ENCODE measurements at regions not wholly inside any gene's neighbourhood (a gene's known extent, or its start where the extent isn't known, plus 50 kb on each side); places are given as distances from the start of the nearest gene placed in this dataset.

- no peak for TF ChIP-seq ZNF362 (tag by site-specific recombination; IDR thresholded peaks at IDR 0.05)
- TF ChIP-seq TCF7L2 (IDR thresholded peaks at IDR 0.05; ENCODE audit: borderline replicate concordance, low read depth, low read length), result no peak
- no peak for TF ChIP-seq ZNF121 (tag by site-specific recombination; IDR thresholded peaks at IDR 0.05)
- TF ChIP-seq REPIN1 (tag by site-specific recombination; IDR thresholded peaks at IDR 0.05; ENCODE audit: low read depth), result no peak
- TF ChIP-seq ZNF398 (tag by site-specific recombination; IDR thresholded peaks at IDR 0.05), result no peak
- TF ChIP-seq ZNF426 (tag by site-specific recombination; IDR thresholded peaks at IDR 0.05), result no peak
- TF ChIP-seq ZNF10 (tag by site-specific recombination; IDR thresholded peaks at IDR 0.05), result no peak
- no peak for TF ChIP-seq ZNF670 (tag by site-specific recombination; IDR thresholded peaks at IDR 0.05; ENCODE audit: low read depth)
- no peak for TF ChIP-seq ZSCAN16 (tag by site-specific recombination; IDR thresholded peaks at IDR 0.05)
- no peak for TF ChIP-seq ZNF311 (tag by site-specific recombination; IDR thresholded peaks at IDR 0.05; ENCODE audit: borderline replicate concordance)
- Histone ChIP-seq H3K4me3 (ENCODE audit: low read depth, low read length) (no peak overlapping the region), H3K36me3 (ENCODE audit: control insufficient read depth in 2 of 2, insufficient read depth in 1 of 2, low read length in 2 of 2) (no peaks in the 10 kb centered on the region), H3K27ac (ENCODE audit: extremely low read depth, low read depth, low read length) (no peak overlapping the region), H3K4me1 (ENCODE audit: control insufficient read depth, insufficient read depth, low read length) (no peaks in the 10 kb centered on the region), H3K9me3 (ENCODE audit: control insufficient read depth, insufficient read depth, low read depth, low read length) (no peaks in the 10 kb centered on the region)
- POLR2A ChIA-PET, result no interaction called here
- CTCF ChIA-PET, result interaction anchor here (1.1 kb wide), 1 partner anchor 11 kb away, joined by 5 read pairs; no protein-coding TSS in a partner anchor
These were observed 348.9 kb upstream of the SLC39A10 start for GRCh38 chr2:195308163-195308562.

GRCh38 chr2:195307751-195308150, 349.3 kb upstream of the SLC39A10 start:
- CTCF ChIA-PET, result interaction anchor here (1.1 kb wide), 1 partner anchor 12 kb away, joined by 5 read pairs; no protein-coding TSS in a partner anchor
- TF ChIP-seq HOXA7 (CRISPR knock-in tag; IDR thresholded peaks at IDR 0.05; ENCODE audit: borderline replicate concordance), result no peak
- peak; percentile 32; the same call in 1 of the 2 replicates for TF ChIP-seq GLIS1 (tag by site-specific recombination; IDR thresholded peaks at IDR 0.05)
- Histone ChIP-seq H3K9me3 (ENCODE audit: control insufficient read depth, insufficient read depth, low read depth, low read length) (no peaks in the 10 kb centered on the region), H3K36me3 (ENCODE audit: control insufficient read depth in 2 of 2, insufficient read depth in 1 of 2, low read length in 2 of 2) (no peaks in the 10 kb centered on the region), H3K4me3 (ENCODE audit: low read depth, low read length) (no peak overlapping the region), H3K27ac (ENCODE audit: extremely low read depth, low read depth, low read length) (no peak overlapping the region), H3K4me1 (ENCODE audit: control insufficient read depth, insufficient read depth, low read length) (no peaks in the 10 kb centered on the region)
- POLR2A ChIA-PET, result no interaction called here

DNA sequence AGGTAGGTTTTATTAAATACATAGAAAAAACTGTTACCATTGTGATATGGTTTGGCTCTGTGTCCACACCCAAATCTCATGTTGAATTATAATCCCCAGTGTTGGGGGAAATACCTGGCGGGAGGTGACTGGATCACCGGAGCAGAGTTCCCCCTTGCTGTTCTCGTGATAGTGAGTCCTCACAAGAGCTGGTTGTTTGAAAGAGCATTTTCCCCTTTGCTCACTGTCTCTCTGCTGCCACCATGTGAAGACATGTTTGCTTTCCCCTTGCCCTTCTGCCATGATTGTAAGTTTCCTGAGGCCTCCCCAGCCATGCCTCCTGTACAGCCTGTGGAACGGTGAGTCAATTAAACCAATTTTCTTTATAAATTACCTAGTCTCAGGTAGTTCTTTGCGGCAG, 352.7 kb upstream of the SLC39A10 start:
- CTCF ChIA-PET, result no interaction called here
- Histone ChIP-seq H3K9me3 (ENCODE audit: control insufficient read depth, insufficient read depth, low read depth, low read length) (no peaks in the 10 kb centered on the region), H3K4me1 (ENCODE audit: control insufficient read depth, insufficient read depth, low read length) (no peaks in the 10 kb centered on the region), H3K4me3 (ENCODE audit: low read depth, low read length) (no peak overlapping the region), H3K36me3 (ENCODE audit: control insufficient read depth in 2 of 2, insufficient read depth in 1 of 2, low read length in 2 of 2) (no peaks in the 10 kb centered on the region), H3K27ac (ENCODE audit: extremely low read depth, low read depth, low read length) (no peak overlapping the region)
- POLR2A ChIA-PET, result no interaction called here
- TF ChIP-seq ZBTB7A (tag by site-specific recombination; IDR thresholded peaks at IDR 0.05; ENCODE audit: low read depth) (no peak), ZNF623 (tag by site-specific recombination; IDR thresholded peaks at IDR 0.05) (no peak), ZNF654 (tag by site-specific recombination; IDR thresholded peaks at IDR 0.05; ENCODE audit: low read depth) (peak; percentile 33; the same call in 1 of the 2 replicates)

- Histone ChIP-seq H3K27ac (ENCODE audit: extremely low read depth, low read depth, low read length) (no peak overlapping the region), H3K4me3 (ENCODE audit: low read depth, low read length) (no peak overlapping the region), H3K36me3 (ENCODE audit: control insufficient read depth in 2 of 2, insufficient read depth in 1 of 2, low read length in 2 of 2) (no peaks in the 10 kb centered on the region), H3K4me1 (ENCODE audit: control insufficient read depth, insufficient read depth, low read length) (no peaks in the 10 kb centered on the region), H3K9me3 (ENCODE audit: control insufficient read depth, insufficient read depth, low read depth, low read length) (no peaks in the 10 kb centered on the region)
- ChIA-PET POLR2A (no interaction called here), CTCF (no interaction called here)
- TF ChIP-seq ZNF324 (tag by site-specific recombination; IDR thresholded peaks at IDR 0.05), result no peak
- TF ChIP-seq ZNF23 (tag by site-specific recombination; IDR thresholded peaks at IDR 0.05; ENCODE audit: borderline replicate concordance), result no peak
- TF ChIP-seq, protein P1, sequence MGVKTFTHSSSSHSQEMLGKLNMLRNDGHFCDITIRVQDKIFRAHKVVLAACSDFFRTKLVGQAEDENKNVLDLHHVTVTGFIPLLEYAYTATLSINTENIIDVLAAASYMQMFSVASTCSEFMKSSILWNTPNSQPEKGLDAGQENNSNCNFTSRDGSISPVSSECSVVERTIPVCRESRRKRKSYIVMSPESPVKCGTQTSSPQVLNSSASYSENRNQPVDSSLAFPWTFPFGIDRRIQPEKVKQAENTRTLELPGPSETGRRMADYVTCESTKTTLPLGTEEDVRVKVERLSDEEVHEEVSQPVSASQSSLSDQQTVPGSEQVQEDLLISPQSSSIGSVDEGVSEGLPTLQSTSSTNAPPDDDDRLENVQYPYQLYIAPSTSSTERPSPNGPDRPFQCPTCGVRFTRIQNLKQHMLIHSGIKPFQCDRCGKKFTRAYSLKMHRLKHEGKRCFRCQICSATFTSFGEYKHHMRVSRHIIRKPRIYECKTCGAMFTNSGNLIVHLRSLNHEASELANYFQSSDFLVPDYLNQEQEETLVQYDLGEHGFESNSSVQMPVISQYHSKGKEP (tag by site-specific recombination; IDR thresholded peaks at IDR 0.05), result no peak
- TF ChIP-seq ATF2 (tag by site-specific recombination; IDR thresholded peaks at IDR 0.05; ENCODE audit: low read depth), result no peak
- no peak for TF ChIP-seq ZBTB6 (tag by site-specific recombination; IDR thresholded peaks at IDR 0.05)
- TF ChIP-seq GLI2 (tag by site-specific recombination; IDR thresholded peaks at IDR 0.05; ENCODE audit: borderline replicate concordance, low read depth), result no peak
- TF ChIP-seq KLF10 (tag by site-specific recombination; IDR thresholded peaks at IDR 0.05), result no peak
These were observed 356.4 kb upstream of the SLC39A10 start for GRCh38 chr2:195300631-195301030.
